Stimulated activated CD4-positive, alpha-beta T cell treated with anti-CD3 and anti-CD28 coated beads, Interleukin-1b, Interleukin-23, amount 100 ng/mL, for 24 hours (primary cell): ENCODE measurements at regions not wholly inside any gene's neighbourhood (a gene's known extent, or its start where the extent isn't known, plus 50 kb on each side); places are given as distances from the start of the nearest gene placed in this dataset.

Source experiments
- DNase-seq, 4 experiments: peaks; one replicate each; pipeline ENCODE4 v3.0.0-alpha.2; 2020; ENCODE audit warnings: low read depth in 4 of 4, low spot score in 1 of 4

DNA sequence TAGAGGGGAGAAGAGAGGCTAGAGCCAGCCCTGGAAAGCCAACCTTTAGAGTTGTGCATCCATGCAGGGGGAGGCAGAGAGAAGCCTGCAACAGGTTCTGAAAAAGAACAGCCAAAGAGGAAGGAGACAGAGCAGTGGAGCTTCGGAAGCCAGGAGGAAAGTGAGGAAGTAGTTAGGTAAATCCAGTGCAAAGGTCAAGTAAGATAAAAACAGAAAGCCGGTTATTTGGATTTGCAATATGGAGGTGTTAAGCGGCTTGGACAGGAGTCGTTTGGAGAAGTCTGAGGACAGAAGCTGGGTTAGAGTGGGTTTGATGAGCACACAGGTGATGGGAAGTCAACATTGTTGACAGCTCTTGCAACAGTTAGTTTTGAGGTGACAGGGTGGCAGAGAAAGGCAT lies 53.5 kb upstream of the FLT1 start:
- no peak for DNase-seq

DNA sequence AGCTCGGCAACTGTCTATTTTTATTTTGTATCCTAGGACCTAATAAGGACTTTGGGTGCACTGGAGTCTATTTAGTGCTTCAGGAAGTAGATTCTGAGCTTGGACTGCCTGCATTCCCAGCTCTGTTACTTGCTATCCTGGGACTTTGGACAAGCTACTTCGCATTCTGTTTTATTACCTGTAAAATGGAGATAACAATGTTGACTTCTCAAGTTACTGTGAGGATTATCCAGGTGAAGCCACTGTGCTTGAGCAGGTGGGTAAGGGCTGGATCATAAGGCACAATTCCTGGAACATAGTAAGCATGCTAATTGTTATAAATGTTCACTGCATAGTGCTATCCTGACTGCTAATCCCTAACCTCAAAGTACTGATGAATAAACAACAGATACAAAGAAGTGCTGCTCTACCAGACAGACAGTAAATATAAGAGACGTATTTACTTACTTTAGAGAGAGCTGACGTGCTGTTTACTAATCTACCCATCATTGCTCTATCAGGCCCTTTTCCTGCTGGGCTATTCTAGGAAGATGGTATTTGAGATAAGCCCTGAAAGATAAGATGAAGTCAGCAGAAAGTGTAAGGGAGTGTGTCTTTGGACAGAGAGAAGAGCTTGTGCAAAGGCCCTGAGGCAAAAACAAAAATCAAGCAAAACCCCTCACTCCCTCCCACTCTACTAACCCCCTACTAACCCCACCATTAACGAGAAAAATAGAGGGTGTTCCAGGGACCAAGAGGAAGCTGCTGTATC lies 50.8 kb upstream of the FLT1 start:
- no peak for DNase-seq
